Kidney glomerular epithelial cell (primary cell): ENCODE measurements at regions not wholly inside any gene's neighbourhood (a gene's known extent, or its start where the extent isn't known, plus 50 kb on each side); places are given as distances from the start of the nearest gene placed in this dataset.

Experiments
- DNase-seq: peaks from one replicate; lab custom pipeline; 2025; lab: John Stamatoyannopoulos, UW

- DNase-seq: no peak
These were observed 373.9 kb upstream of the NFE2L3 start for GRCh38 chr7:25777969-25778708.

- DNase-seq: no peak
These were observed 372.9 kb upstream of the NFE2L3 start for GRCh38 chr7:25779002-25779546.

- DNase-seq: no peak
These were observed 371.1 kb upstream of the NFE2L3 start for GRCh38 chr7:25780904-25781303.

GRCh38 chr7:25781704-25782103 lies 370.3 kb upstream of the NFE2L3 start:
- no peak for DNase-seq

- DNase-seq: no peak
These were observed 365.1 kb upstream of the NFE2L3 start for GRCh38 chr7:25786936-25787335.

GRCh38 chr7:25787336-25787735 lies 364.7 kb upstream of the NFE2L3 start:
- DNase-seq: no peak

GRCh38 chr7:25788371-25788770 lies 363.6 kb upstream of the NFE2L3 start:
- DNase-seq: no peak

GRCh38 chr7:25788961-25789620 lies 362.9 kb upstream of the NFE2L3 start:
- no peak for DNase-seq

GRCh38 chr7:25789701-25790640 lies 362.0 kb upstream of the NFE2L3 start:
- DNase-seq: peak; percentile 10

GRCh38 chr7:25790963-25791362 lies 361.0 kb upstream of the NFE2L3 start:
- peak; percentile 1 for DNase-seq

GRCh38 chr7:25792586-25792985 lies 359.4 kb upstream of the NFE2L3 start:
- no peak for DNase-seq

- no peak for DNase-seq
These were observed 356.2 kb upstream of the NFE2L3 start for GRCh38 chr7:25795824-25796235.

GRCh38 chr7:25798344-25798743 lies 353.7 kb upstream of the NFE2L3 start:
- no peak for DNase-seq

GRCh38 chr7:25801214-25801613 lies 350.8 kb upstream of the NFE2L3 start:
- DNase-seq: no peak

GRCh38 chr7:25802057-25802456 lies 349.9 kb upstream of the NFE2L3 start:
- DNase-seq: no peak

GRCh38 chr7:25802473-25802872 lies 349.5 kb upstream of the NFE2L3 start:
- peak; percentile 10 for DNase-seq

- no peak for DNase-seq
These were observed 348.7 kb upstream of the NFE2L3 start for GRCh38 chr7:25803117-25803887.

- DNase-seq: peak; percentile 3
These were observed 347.8 kb upstream of the NFE2L3 start for GRCh38 chr7:25804154-25804553.

GRCh38 chr7:25805027-25805687 lies 346.8 kb upstream of the NFE2L3 start:
- DNase-seq: peak; percentile 18

- DNase-seq: no peak
These were observed 344.8 kb upstream of the NFE2L3 start for GRCh38 chr7:25807086-25807611.

- DNase-seq: no peak
These were observed 342.6 kb upstream of the NFE2L3 start for GRCh38 chr7:25809441-25809840.
